GM21723 (cell line): ENCODE measurements at regions not wholly inside any gene's neighbourhood (a gene's known extent, or its start where the extent isn't known, plus 50 kb on each side); places are given as distances from the start of the nearest gene placed in this dataset.
"Not testable (repeated sequence)": the region's sequence is repeated elsewhere in the genome, so short reads cannot be mapped to it uniquely, and the experiment has no call there.

Experiments used
- ATAC-seq: cut with Tn5 transposase; IDR thresholded peaks from one replicate; pipeline ENCODE4 v1.9.1; 2021; ENCODE audit warnings: mild to moderate bottlenecking, moderate library complexity; ENCODE audit not compliant: unreplicated experiment

- no peak for ATAC-seq
These were observed 101.2 kb upstream of the SEC11C start for GRCh38 chr18:59038295-59039039.

- ATAC-seq = not testable (repeated sequence)
These were observed 100.7 kb upstream of the SEC11C start for GRCh38 chr18:59039040-59039320.

- ATAC-seq = no peak
These were observed 100.2 kb upstream of the SEC11C start for GRCh38 chr18:59039449-59039848.

- ATAC-seq = no peak
These were observed 98.9 kb upstream of the SEC11C start for GRCh38 chr18:59040770-59041148.

- no peak for ATAC-seq
These were observed 98.4 kb upstream of the SEC11C start for GRCh38 chr18:59041296-59041695.

- ATAC-seq = no peak
These were observed 97.6 kb upstream of the SEC11C start for GRCh38 chr18:59041819-59042815.

GRCh38 chr18:59044855-59045254 is 94.8 kb upstream of the SEC11C start:
- no peak for ATAC-seq

GRCh38 chr18:59047321-59048047 is 92.2 kb upstream of the SEC11C start:
- ATAC-seq = no peak

- ATAC-seq = no peak
These were observed 91.7 kb upstream of the SEC11C start for GRCh38 chr18:59048048-59048363.

- no peak for ATAC-seq
These were observed 91.3 kb upstream of the SEC11C start for GRCh38 chr18:59048378-59048777.

GRCh38 chr18:59049721-59050660 is 89.7 kb upstream of the SEC11C start:
- ATAC-seq = no peak

GRCh38 chr18:59050661-59051057 is 89.0 kb upstream of the SEC11C start:
- ATAC-seq = no peak

- ATAC-seq = no peak
These were observed 88.1 kb upstream of the SEC11C start for GRCh38 chr18:59051470-59052165.

- no peak for ATAC-seq
These were observed 86.5 kb upstream of the SEC11C start for GRCh38 chr18:59052965-59053820.

- no peak for ATAC-seq
These were observed 85.0 kb upstream of the SEC11C start for GRCh38 chr18:59054496-59055287.

GRCh38 chr18:59055345-59056032 is 84.2 kb upstream of the SEC11C start:
- ATAC-seq = no peak

- ATAC-seq = peak; percentile 84
These were observed 82.8 kb upstream of the SEC11C start for GRCh38 chr18:59056706-59057492.
